ENCODE measurements at regions not wholly inside any gene's neighbourhood (a gene's known extent, or its start where the extent isn't known, plus 50 kb on each side); places are given as distances from the start of the nearest gene placed in this dataset.

GRCh38 chr12:131425112-131426075 lies 285.5 kb upstream of the SFSWAP start:
- no peak overlapping the region for H3K9ac ChIP-seq (ENCODE audit: low read length)
- no peaks in the 10 kb centered on the region for H3K27me3 ChIP-seq (ENCODE audit: insufficient read depth, low read depth, low read length)
- no peak overlapping the region for H3K4me3 ChIP-seq (ENCODE audit: low read length)
- TF ChIP-seq SMC3 (conservative IDR thresholded peaks at IDR 0.05; ENCODE audit: poor library complexity), result no peak
- TF ChIP-seq POLR2AphosphoS5 (IDR thresholded peaks at IDR 0.05), result no peak
- no peak for TF ChIP-seq RAD21 (conservative IDR thresholded peaks at IDR 0.05)
- no peak for TF ChIP-seq REST (IDR thresholded peaks at IDR 0.05; ENCODE audit: borderline replicate concordance)
- TF ChIP-seq EZH2 (IDR thresholded peaks at IDR 0.05; ENCODE audit: borderline replicate concordance, insufficient read depth, low read length, poor library complexity, severe bottlenecking), result no peak
- no peak for TF ChIP-seq CTCF (IDR thresholded peaks at IDR 0.05; ENCODE audit: poor library complexity, severe bottlenecking)
- no peak for TF ChIP-seq TAF1 (IDR thresholded peaks at IDR 0.05; ENCODE audit: low read depth)
- no peak for TF ChIP-seq EP300 (conservative IDR thresholded peaks at IDR 0.05; ENCODE audit: poor library complexity, severe bottlenecking)
- TF ChIP-seq MXI1 (conservative IDR thresholded peaks at IDR 0.05; ENCODE audit: poor library complexity, severe bottlenecking), result no peak
- H3K9me3 ChIP-seq (ENCODE audit: low read length), result peaks cover 6% of the 10 kb centered on the region
- H3K79me2 ChIP-seq (replicated peaks; ENCODE audit: insufficient read depth, low read length), result no peaks in the 10 kb centered on the region
- H3K4me2 ChIP-seq (ENCODE audit: low read length), result no peak overlapping the region
- no peak overlapping the region for H2AFZ ChIP-seq (ENCODE audit: low read depth, low read length)
- H3K36me3 ChIP-seq (ENCODE audit: insufficient read depth, low read length), result no peaks in the 10 kb centered on the region
- no peaks in the 10 kb centered on the region for H3F3A ChIP-seq (ENCODE audit: insufficient read depth, low read length, poor library complexity, severe bottlenecking)
- no peak overlapping the region for H3K27ac ChIP-seq (ENCODE audit: low read length)
- H4K20me1 ChIP-seq (ENCODE audit: insufficient read depth), result no peaks in the 10 kb centered on the region
- H3K9me2 ChIP-seq (ENCODE audit: insufficient read depth, low read length), result no peaks in the 10 kb centered on the region

GRCh38 chr12:131428091-131428685 lies 282.7 kb upstream of the SFSWAP start:
- Histone ChIP-seq H3K9me2 (ENCODE audit: insufficient read depth, low read length) (no peaks in the 10 kb centered on the region), H3F3A (ENCODE audit: insufficient read depth, low read length, poor library complexity, severe bottlenecking) (no peaks in the 10 kb centered on the region), H3K4me3 (ENCODE audit: low read length) (no peak overlapping the region), H3K36me3 (ENCODE audit: insufficient read depth, low read length) (no peaks in the 10 kb centered on the region), H2AFZ (ENCODE audit: low read depth, low read length) (no peak overlapping the region), H3K4me2 (ENCODE audit: low read length) (no peak overlapping the region), H3K79me2 (replicated peaks; ENCODE audit: insufficient read depth, low read length) (no peaks in the 10 kb centered on the region), H3K27ac (ENCODE audit: low read length) (no peak overlapping the region), H4K20me1 (ENCODE audit: insufficient read depth) (no peaks in the 10 kb centered on the region), H3K9ac (ENCODE audit: low read length) (no peak overlapping the region), H3K9me3 (ENCODE audit: low read length) (peaks cover 6% of the 10 kb centered on the region), H3K27me3 (ENCODE audit: insufficient read depth, low read depth, low read length) (no peaks in the 10 kb centered on the region)
- TF ChIP-seq EZH2 (IDR thresholded peaks at IDR 0.05; ENCODE audit: borderline replicate concordance, insufficient read depth, low read length, poor library complexity, severe bottlenecking) (no peak), TAF1 (IDR thresholded peaks at IDR 0.05; ENCODE audit: low read depth) (no peak), POLR2AphosphoS5 (IDR thresholded peaks at IDR 0.05) (no peak), RAD21 (conservative IDR thresholded peaks at IDR 0.05) (no peak), CTCF (IDR thresholded peaks at IDR 0.05; ENCODE audit: poor library complexity, severe bottlenecking) (no peak), SMC3 (conservative IDR thresholded peaks at IDR 0.05; ENCODE audit: poor library complexity) (no peak), EP300 (conservative IDR thresholded peaks at IDR 0.05; ENCODE audit: poor library complexity, severe bottlenecking) (no peak), REST (IDR thresholded peaks at IDR 0.05; ENCODE audit: borderline replicate concordance) (no peak), MXI1 (conservative IDR thresholded peaks at IDR 0.05; ENCODE audit: poor library complexity, severe bottlenecking) (no peak)

Measured in neural cell (in vitro differentiated cells).